ENCODE measurements at regions not wholly inside any gene's neighbourhood (a gene's known extent, or its start where the extent isn't known, plus 50 kb on each side); places are given as distances from the start of the nearest gene placed in this dataset.

DNA sequence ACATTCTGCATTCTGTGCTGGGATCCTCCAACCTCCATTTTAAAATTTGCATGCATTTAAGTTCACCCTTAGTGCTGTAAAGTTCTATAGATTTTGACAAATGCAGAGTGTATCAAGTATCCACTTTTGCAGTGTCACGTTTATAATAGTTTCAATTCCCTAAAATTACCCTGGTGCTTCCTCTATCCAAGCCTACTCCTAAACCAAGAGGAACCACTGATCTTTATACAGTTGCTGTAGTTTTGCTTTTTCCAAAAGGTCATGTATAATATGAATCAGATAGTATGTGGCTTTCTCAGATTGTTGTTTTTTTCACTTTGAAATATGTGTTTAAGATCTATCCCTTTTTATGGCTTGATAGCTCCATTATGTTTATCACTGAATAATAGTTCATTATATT, 468.4 kb upstream of the CDH6 start:
- no peak for DNase-seq

DNA sequence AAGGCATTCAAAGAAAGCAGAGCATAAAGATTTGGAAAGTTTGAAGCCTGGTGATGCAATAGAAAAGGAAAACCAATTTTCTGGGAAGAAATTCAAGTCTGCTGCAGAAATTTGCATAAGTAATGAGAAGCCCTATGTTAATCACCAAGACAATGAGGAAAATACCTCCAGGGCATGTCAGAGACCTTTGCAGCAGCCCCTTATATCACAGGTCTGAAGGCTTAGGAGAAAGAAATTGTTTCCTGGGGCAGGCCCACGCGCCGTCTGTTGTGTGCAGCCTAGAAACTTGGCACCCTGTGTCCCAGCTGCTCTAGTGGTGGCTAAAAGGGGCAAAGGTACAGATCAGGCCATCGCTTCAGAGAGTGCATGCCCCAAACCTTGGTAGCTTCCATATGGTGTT, 495.3 kb upstream of the CDH6 start:
- DNase-seq: no peak

DNA sequence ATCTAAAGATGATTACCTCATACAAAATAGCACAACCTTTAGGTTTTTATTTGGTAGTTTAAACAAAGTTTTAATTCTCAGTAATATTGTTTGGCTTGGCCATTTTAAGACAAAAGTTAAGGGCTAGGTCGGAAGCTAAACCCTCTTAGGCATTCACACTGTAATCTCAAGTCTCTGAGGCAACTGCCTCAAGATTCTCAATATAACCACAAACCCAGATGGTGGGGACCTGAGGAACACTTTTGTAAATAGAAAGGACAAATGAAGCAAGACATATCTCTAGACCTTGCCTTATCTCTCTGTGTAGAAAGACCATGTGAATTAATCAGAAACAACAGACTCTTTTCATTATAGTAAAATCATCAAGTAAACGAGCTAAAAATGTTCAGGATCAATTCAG, 500.2 kb upstream of the CDH6 start:
- DNase-seq: no peak

DNA sequence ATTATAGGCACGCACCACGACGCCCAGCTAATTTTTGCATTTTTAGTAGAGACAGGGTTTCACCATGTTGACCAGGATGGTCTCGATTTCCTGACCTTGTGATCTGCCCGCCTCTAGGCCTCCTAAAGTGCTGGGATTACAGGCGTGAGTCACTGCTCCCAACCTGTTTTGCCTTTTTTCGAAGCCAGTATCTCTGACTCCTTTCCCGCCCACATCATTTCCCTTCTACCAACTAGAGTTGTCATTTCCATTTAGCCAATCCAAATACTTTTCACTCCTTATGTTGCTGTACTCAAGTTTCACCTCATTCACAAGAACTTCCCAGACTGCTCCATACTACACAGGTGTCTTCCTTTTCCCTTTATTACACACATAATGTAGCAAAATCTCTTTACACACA, 502.6 kb upstream of the CDH6 start:
- no peak for DNase-seq

DNA sequence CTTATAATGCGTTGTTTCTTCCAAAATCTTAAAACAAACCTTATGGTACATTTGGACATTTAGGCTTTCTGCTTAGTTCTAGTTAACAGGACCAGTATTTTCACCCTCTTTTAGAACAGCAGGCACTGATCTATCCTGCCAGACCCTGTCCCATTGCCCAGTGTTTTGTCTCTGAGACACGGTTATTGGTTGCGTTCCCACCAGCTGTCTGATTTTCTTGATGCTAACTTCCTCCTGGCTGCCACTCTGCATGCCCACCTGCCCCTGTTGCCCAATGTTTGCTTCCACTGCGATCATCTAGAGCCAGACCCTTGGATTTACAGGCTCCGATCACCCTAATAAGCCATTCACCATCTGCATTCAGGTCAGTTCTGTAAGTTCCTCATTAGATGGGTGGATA, 506.0 kb upstream of the CDH6 start:
- DNase-seq: no peak

DNA sequence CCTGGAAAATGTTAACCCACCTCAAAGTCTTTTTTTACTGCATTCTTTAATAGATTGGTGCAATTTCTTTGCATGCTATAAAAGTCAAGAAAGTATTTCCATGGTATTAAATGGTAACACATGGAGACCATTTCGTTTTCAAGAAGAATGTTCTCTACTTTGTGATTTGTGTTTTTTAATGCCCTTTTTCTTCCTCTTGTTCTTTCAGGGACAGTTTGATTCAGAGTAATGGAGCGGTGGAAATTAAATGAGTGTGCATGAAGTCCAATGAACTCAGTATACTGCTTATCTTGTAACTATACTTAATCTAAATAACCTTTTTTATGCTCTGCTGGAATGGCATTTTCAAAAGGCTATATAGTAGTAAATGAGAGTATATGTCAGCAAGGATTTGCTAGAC, 507.0 kb upstream of the CDH6 start:
- no peak for DNase-seq

DNA sequence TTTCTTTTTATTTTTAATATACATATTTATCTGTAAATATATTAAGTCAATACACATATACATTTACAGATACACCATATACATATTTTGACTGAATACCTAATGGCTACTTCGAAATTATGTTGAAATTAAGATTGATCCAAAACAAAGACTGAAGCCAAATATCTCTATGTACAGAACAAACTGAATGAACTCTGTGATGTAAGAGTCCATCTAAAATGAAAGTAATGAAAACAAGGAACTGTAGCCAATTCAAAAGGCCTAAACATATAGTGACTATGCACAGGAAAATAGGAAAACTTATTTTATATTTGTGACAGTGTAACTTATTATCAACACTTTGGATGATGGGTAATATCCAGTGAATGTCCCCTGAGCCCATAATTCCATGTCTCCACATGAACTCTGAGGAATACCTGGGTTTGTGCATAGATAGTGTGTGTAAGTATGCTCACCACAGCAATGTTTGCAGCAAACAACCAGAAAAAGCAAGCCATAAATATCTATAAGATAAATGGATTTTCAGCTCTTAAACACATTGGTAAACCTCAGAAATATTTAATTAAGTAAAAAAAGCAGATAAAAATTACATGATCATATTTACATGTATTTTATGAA, 517.2 kb upstream of the CDH6 start:
- DNase-seq: no peak

DNA sequence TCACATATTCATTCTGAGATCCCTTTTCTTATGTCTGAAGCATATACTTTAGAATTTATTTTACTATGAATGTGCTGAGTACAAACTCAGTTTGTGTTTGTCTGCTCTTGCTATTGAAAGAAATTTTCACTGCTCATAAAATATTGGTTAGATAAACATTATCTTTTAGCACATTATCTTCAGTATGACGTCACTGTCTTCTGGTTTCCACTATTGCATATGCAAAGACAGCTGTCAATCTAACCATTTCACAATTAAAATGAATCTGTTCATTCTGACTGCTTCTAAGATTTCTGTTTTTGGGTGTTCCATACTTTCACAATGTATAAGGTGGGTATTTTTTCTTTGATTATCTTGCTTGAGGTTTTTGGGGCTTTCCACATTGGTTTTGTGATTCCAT, 526.2 kb upstream of the CDH6 start:
- no peak for DNase-seq

DNA sequence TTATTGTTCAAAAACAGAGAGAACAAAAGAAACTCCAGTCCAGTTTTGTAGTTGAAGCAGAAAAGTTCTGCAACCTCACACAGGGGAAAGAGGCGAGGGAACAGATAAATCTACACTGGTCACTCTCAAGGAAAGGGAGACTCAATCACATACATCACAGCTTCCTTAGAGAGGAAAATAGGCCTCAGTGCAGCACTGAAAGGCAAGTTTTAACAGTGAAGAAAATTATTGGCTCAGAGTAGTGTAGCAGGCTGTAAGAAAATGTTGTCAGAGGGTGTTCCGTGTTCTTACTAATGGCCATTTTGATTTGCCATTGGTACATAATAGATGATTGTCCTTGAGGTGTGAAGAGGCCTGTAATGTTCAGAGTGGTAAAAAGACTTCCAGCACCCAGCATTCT, 530.0 kb upstream of the CDH6 start:
- no peak for DNase-seq

DNA sequence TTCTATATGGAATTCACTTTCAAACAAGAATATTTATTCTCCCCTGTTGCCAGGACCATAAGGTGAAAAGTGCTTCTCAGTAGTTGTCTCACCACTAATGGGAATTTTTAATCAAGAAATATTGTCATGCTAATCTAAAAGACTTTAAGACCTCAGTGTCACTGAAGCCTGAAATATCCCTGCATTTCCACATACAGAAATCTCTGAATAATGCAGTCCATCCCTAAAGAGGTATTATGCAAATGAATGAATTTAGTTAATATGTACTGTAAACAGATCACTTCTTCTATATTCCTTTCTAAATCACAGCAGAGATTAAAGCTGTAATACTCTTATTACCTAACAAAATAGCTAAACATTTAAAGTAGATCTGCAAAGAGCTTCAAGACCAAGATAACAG, 531.1 kb upstream of the CDH6 start:
- no peak for DNase-seq

DNA sequence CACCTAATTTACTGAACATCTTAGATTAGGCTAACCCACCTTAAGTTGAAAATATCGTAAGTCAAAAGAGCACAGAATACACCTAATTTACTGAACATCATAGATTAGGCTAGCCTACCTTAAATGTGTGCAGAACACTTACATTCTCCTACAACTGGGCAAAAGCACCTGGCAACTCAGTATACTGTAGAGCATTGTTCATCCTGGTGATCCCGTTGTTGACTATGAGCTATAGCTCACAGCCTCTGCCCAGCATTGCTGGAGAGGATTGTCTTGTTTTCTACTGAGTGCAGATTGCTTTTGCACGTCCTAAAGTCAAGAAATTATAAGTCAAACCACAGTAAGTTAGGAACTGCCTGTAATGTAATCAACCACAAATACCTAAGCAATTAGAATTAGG, 531.8 kb upstream of the CDH6 start:
- no peak for DNase-seq

DNA sequence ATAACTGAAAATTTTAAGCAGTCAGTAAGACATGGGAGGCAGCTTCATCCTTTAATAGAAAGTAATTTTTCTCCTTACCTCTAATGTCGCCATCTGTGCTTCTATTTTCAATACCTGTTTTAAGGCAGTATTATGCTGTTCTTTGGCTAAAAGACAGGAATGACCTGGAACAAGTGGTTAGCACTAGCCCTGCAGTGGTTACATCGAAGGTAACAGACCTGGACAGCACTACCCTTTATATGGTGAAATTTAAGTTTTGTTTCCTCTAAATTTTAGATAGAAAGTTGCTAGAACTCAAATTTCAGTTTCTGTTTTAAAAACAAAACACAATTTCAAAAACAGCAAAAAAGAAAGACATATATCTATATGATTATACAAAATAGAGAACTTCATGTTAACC, 534.1 kb upstream of the CDH6 start:
- DNase-seq: no peak

DNA sequence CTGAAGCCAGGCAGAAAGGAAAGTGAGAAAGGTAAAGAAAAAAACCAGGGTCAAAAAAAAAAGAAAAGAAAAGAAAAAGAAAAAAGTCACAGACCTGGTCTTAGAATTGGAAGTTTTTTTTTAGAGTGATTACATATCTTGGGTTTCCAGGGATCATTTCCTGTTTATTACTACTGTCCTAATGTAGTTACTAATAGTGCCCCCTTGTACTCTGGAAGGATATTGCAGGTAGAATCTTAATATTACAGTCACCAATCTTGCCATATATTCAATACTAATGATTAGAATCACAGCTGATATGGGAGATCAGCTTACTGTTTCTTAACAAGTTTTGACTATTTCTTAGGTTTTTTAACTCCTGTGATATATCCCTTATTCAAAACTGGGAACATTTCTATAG, 543.2 kb upstream of the CDH6 start:
- no peak for DNase-seq

DNA sequence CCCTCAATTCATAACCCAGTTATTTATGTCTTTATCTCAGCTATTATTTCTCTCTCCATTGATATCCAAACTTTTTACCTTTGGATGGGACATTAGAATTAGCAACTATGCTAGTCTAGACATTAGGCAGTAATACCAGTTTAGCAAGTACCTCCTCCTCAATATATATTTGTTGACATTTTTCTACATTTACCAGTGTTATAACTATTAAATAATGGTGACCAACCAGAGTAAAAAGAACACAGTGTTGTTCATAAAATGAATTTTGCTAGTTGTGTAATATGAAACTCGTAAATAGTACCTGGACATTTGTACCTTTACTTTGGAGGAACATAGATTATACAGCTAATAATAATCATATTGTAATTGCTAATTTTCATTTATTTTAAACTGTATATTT, 554.6 kb upstream of the CDH6 start:
- no peak for DNase-seq

DNA sequence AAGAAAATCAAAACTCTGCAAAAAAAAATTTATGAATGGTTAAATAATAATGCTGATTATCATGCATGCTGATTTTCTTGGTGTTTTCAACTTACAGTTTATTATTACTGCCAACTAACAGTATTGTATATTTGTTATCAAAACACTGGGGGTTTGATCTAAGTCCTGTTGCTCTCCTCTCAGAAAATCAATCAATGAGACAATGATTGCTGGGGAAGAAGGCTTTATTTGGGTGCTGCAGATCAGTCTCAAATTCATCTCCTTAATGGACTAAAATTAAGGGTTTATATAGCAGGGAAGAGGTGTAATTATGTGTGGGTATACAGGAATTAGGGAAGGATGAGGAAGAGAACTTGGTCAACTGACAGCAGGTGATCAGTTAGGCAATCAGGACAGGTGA, 565.5 kb upstream of the CDH6 start:
- no peak for DNase-seq

DNA sequence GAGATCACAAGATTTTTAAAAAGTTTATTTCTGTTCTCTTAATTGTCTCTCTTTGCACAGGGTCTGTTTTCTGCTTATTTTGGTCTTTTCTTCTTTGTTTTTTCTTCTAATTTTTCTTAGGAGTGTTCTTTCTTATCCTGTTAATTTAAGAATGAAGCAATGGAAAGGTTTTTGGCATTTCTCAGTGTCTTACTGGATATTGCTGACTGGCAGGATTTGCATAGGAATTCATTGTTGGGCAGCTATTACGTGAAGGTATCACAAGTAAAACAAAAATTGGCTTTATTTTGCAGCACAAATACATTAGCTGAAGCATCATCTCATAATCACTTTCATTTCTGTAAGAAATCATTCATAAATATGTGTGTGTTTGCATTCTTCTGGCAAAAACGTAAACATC, 566.9 kb upstream of the CDH6 start:
- no peak for DNase-seq

DNA sequence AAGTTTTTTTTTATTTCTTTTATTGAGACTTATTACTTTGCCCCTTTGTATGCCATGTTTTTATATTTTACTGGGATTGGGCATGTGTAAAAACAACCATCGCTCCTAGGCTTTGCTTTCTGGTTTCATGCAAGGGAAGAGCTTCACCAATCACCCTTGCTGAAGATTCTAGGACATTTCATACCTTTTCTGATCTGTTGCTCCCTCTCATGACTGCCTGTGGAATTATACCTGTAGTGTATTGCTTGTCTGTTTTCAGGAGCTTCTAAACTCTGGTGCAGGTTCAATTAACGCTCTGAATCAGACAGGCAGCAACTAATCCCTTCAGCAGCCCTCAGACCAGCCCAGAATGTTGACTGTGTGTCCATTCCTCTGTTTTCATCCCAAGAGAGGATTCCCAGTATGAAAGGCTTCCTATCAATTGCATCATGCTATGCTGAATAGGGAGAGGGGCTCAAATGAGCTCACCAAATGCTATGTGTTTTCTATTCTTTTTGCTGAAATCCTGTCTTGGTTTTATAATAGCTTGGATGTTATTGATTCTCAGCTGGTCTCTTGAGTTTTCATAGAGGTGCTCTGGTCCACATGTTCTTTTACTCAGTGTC, 572.9 kb upstream of the CDH6 start:
- DNase-seq: no peak

DNA sequence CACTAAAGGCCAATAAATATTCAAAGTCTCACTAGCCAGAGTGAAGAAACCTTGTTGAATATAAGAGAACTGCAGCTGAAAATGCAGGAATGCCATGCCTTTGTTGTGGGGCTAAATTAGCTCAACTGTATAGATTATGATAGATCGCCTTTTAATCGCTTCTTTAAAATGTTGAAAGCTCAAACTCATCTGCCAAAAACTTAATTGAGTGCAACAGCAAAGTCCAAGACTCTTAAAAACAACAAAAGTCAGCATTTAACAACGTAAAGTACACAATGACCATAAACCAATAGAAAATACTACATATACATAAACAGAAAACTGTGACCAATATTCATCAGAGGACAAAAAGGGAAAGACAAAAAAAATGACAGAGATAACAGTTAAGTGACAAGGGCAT, 585.0 kb upstream of the CDH6 start:
- DNase-seq: no peak

DNA sequence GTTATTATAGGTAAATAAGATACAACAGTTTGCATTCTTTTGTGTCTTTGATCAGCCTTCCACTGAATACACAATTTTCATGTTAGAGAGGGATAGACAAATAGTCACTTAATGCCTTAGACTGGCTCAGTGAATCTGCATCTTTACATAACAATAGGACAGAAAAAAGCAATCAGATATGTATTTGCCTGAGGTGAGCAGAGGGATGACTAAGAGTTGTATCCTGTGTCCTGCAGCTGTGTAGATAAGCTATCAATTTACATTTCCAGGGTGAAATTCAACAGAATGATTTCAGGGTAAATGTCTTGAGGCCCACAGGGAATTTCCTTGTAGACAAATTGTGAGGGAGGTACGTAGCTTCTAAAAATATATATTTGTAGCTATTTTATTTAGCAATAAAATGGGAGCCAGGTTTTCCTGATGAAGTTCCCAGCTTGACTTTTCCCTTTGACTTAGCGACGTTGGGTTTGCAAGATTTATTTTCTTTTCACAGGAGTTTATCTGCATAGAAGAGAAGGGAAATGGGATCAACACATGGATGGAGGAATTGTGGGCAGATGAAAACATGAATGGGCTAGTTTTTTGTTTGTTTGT, 586.1 kb upstream of the CDH6 start:
- DNase-seq: no peak

DNA sequence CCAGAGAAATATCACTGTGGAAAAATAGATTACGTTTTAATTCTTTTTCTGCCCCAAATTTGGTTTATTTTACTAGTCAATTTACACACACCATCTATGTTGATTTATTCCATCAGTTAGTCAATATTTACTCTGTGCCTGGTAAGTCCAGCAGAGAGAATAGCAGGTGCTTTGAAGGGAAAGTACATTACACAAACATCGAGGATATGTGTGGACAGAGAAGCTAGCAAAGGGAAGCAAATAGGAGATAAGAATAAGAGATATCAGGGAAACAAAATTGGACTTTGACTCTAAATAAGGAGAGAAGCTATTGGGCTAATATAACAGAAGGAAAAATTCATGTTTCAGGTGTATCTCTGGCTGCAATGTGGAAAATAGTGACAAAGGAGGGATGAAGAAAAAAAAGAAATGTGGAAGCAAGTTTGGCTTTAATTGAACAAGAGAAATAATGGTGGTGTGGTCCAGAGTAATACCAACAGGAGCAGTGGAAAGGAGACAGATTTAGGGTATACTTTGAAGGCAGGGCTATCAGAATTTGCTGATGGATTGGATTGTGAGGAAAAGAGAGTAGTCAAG, 587.7 kb upstream of the CDH6 start:
- no peak for DNase-seq

DNA sequence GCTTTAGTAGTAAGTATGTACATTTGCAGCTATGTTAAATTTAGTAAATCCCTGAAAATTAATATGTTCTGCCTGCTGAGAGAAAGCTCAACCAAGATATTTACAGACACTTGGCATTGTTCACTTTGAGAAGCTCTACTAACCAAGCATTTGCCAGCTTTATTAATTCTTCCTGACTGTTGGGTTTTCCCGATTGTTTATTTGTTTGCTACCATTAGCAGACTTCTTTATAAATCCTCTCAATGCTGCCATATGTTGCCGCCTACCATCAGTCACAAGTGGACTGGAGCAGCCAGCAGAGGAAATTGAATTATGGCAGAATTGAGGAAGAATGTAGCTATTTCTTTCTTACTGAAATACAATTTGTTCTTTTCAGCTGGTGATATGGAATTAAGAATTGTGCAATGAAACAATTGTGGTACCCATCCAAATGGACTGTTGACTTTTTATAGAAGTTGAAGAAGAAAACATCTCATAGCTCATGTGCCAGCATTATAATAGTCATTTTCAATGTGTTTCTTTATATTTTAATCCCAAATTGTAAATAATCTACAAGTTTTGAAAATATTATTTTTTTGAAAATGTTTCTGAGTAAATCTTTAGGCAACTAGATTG, 588.7 kb upstream of the CDH6 start:
- no peak for DNase-seq

DNA sequence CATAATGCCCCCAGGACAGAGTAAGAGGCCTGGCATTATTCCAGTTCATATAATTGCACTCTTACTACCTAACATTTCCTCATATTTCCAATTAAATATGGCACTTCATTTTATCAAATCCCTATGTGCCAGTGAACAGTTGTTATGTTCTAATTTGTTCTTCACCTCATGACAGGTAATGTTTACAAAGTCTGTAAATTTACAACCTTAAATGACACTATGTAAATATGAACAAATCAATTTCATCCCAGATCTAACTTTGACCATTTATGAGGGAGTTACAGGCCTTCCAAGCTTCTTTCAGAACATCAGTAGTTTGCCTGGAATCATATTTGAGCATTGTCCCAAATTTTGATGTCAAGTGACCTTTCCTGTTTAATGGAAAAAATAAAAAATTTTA, 592.6 kb upstream of the CDH6 start:
- DNase-seq: no peak

DNA sequence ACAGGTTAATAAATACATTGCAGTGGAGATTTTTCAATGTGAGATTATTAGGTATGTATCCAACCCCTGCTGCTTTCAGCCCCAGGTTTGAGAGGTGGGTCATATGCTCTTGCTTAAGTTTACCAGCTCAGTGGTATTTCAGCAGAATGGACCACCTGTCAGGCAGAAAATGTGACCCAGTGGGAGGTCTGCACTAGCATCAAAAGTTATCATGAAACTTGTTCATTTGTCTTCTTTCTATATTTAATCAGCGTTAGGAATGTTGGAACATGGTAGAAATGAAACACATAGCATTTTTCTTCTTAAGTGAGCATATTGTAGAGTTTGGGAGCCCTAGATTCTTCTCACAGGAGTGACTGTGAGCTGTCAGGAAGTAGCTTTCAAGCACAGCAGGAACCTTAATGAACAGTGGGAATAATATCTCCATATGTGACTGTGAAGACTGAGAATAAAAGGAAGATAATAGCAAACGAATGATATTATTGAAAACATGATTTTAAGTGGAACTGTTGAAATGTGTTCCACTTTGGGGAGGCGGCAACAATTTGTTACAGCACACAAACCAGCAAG, 596.9 kb upstream of the CDH6 start:
- no peak for DNase-seq

DNA sequence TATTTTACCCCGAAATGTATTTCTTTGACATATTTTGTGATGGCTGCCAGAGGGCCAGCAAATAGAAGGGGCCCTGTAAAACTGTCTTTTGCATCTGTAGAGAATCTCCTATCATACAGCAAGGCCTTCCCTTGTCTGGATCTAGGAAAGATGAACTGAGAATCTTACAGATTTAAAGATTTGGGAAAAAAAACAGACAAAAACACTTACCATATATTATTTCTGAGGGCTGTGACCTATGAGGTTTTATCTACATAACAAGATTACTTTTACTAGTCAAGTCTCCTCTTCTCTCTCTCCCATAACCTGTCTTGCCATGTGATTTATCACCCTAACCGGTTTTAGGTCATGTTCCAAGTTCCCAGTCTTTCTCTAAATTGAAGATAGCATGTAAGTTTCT, 599.2 kb upstream of the CDH6 start:
- no peak for DNase-seq
